OCI-LY1 (cell line): ENCODE measurements at regions not wholly inside any gene's neighbourhood (a gene's known extent, or its start where the extent isn't known, plus 50 kb on each side); places are given as distances from the start of the nearest gene placed in this dataset.

Experiments used
- H2AFZ ChIP-seq: fragments of 200-600 bp; sonication (generic), shearing (Covaris generic); 2 replicates; pipeline ENCODE4 v1.6.0; 2014; ENCODE audit warnings: antibody characterized with exemption, mild to moderate bottlenecking, low read length
- H3F3A ChIP-seq: fragments of 200-600 bp; sonication (generic), shearing (Covaris generic); 2 replicates; pipeline ENCODE4 v1.6.0; 2014; ENCODE audit warnings: mild to moderate bottlenecking, antibody characterized with exemption, low read length, moderate library complexity; ENCODE audit not compliant: insufficient read depth
- H3K27ac ChIP-seq: fragments of 200-600 bp; sonication (generic); 2 replicates; pipeline ENCODE4 v1.5.1; 2014; ENCODE audit warnings: low read length, mixed run types, mild to moderate bottlenecking, low read depth; ENCODE audit not compliant: poor library complexity, severe bottlenecking
- H3K27me3 ChIP-seq: fragments of 200-600 bp; sonication (generic); 2 replicates; pipeline ENCODE4 v1.6.0; 2014; ENCODE audit warnings: antibody characterized with exemption, mild to moderate bottlenecking, low read length, moderate library complexity; ENCODE audit not compliant: insufficient read depth
- H3K36me3 ChIP-seq: fragments of 200-600 bp; sonication (generic); 2 replicates; pipeline ENCODE4 v1.6.1; 2014; ENCODE audit warnings: mild to moderate bottlenecking, antibody characterized with exemption, low read length, moderate library complexity, mixed read lengths; ENCODE audit not compliant: insufficient read depth
- H3K4me1 ChIP-seq: fragments of 200-600 bp; sonication (generic); 2 replicates; pipeline ENCODE4 v1.5.1; 2014; ENCODE audit warnings: mild to moderate bottlenecking, low read length, moderate library complexity; ENCODE audit not compliant: insufficient read depth, severe bottlenecking
- H3K4me2 ChIP-seq: fragments of 200-600 bp; sonication (generic), shearing (Covaris generic); 2 replicates; pipeline ENCODE4 v1.6.1; 2014; ENCODE audit warnings: low read length
- H3K4me3 ChIP-seq: fragments of 200-600 bp; sonication (generic); 2 replicates; pipeline ENCODE4 v1.5.1; 2014; ENCODE audit warnings: low read length, low read depth, mild to moderate bottlenecking, mixed read lengths; ENCODE audit not compliant: poor library complexity, severe bottlenecking
- H3K79me2 ChIP-seq: fragments of 200-600 bp; shearing (Covaris generic); 2 replicates; pipeline ENCODE4 v1.6.1; 2016; ENCODE audit warnings: mixed run types, low read length, mixed read lengths; ENCODE audit not compliant: insufficient read depth
- H3K9ac ChIP-seq: fragments of 200-600 bp; sonication (generic), shearing (Covaris generic); 2 replicates; pipeline ENCODE4 v1.6.1; 2014; ENCODE audit warnings: mild to moderate bottlenecking, low read length, mixed read lengths
- H3K9me2 ChIP-seq: fragments of 200-600 bp; sonication (generic), shearing (Covaris generic); 2 replicates; pipeline ENCODE4 v1.6.1; 2014; ENCODE audit warnings: low read depth, mild to moderate bottlenecking, low read length, mixed read lengths
- H3K9me3 ChIP-seq: fragments of 200-600 bp; shearing (Covaris generic); 2 replicates; pipeline ENCODE4 v1.6.1; 2014; ENCODE audit warnings: low read length, mixed read lengths
- H4K20me1 ChIP-seq: fragments of 200-600 bp; sonication (generic), shearing (Covaris generic); 2 replicates; pipeline ENCODE4 v1.6.0; 2016; ENCODE audit warnings: mild to moderate bottlenecking, low read length; ENCODE audit not compliant: insufficient read depth
- CTCF ChIP-seq: fragments of 200-600 bp; sonication (generic), shearing (Covaris generic); IDR thresholded peaks from 2 replicates; pipeline ENCODE4 v1.5.1; 2017; ENCODE audit warnings: mild to moderate bottlenecking, antibody characterized with exemption, low read length, moderate library complexity, mixed read lengths
- EZH2 ChIP-seq: fragments of 200-600 bp; sonication (generic), shearing (Covaris generic); IDR thresholded peaks from 2 replicates; pipeline ENCODE4 v1.8.0; 2017; ENCODE audit warnings: borderline replicate concordance, mixed run types, mild to moderate bottlenecking, antibody characterized with exemption, low read length, moderate library complexity, mixed read lengths

- no peak overlapping the region for H3K9ac ChIP-seq
- peaks cover 22% of the 10 kb centered on the region for H3K4me1 ChIP-seq
- H3F3A ChIP-seq = no peaks in the 10 kb centered on the region
- TF ChIP-seq CTCF = no peak
- no peak for TF ChIP-seq EZH2
- H4K20me1 ChIP-seq = no peaks in the 10 kb centered on the region
- peaks cover 5% of the 10 kb centered on the region; the same call in 1 of the 2 replicates for H3K79me2 ChIP-seq
- H3K27me3 ChIP-seq = no peaks in the 10 kb centered on the region
- peaks cover 8% of the 10 kb centered on the region; the same call in 1 of the 2 replicates for H3K9me3 ChIP-seq
- no peak overlapping the region for H3K4me2 ChIP-seq
- H3K27ac ChIP-seq = no peak overlapping the region
- no peak overlapping the region for H2AFZ ChIP-seq
- H3K36me3 ChIP-seq = no peaks in the 10 kb centered on the region; the same call in 1 of the 2 replicates
- H3K4me3 ChIP-seq = no peak overlapping the region
- H3K9me2 ChIP-seq = no peaks in the 10 kb centered on the region
Observed at GRCh38 chr4:175973027-175973923, 92.4 kb upstream of the WDR17 start.

- Histone ChIP-seq H3K4me3 (no peak overlapping the region), H3K27me3 (no peaks in the 10 kb centered on the region), H3K4me1 (no peaks in the 10 kb centered on the region), H3K9me3 (peaks cover 11% of the 10 kb centered on the region), H3K9me2 (no peaks in the 10 kb centered on the region), H4K20me1 (no peaks in the 10 kb centered on the region), H3K27ac (no peak overlapping the region), H3K9ac (no peak overlapping the region), H3K4me2 (no peak overlapping the region), H3F3A (no peaks in the 10 kb centered on the region), H3K36me3 (no peaks in the 10 kb centered on the region; the same call in 1 of the 2 replicates), H2AFZ (no peak overlapping the region), H3K79me2 (no peaks in the 10 kb centered on the region)
- TF ChIP-seq CTCF (no peak), EZH2 (no peak)
Observed at GRCh38 chr4:175983636-175984035, 82.0 kb upstream of the WDR17 start.

GRCh38 chr4:175986668-175987067 is 79.0 kb upstream of the WDR17 start:
- Histone ChIP-seq H3K4me3 (no peak overlapping the region), H3K4me2 (no peak overlapping the region), H2AFZ (no peak overlapping the region), H3K9ac (no peak overlapping the region), H3K9me3 (peaks cover 6% of the 10 kb centered on the region), H3K79me2 (no peaks in the 10 kb centered on the region), H3K9me2 (no peaks in the 10 kb centered on the region), H4K20me1 (no peaks in the 10 kb centered on the region), H3K36me3 (peaks cover 8% of the 10 kb centered on the region; the same call in 1 of the 2 replicates), H3K27ac (no peak overlapping the region), H3K4me1 (no peaks in the 10 kb centered on the region), H3K27me3 (no peaks in the 10 kb centered on the region), H3F3A (no peaks in the 10 kb centered on the region)
- TF ChIP-seq EZH2 (no peak), CTCF (no peak)
